ENCODE measurements at regions not wholly inside any gene's neighbourhood (a gene's known extent, or its start where the extent isn't known, plus 50 kb on each side); places are given as distances from the start of the nearest gene placed in this dataset.

DNA sequence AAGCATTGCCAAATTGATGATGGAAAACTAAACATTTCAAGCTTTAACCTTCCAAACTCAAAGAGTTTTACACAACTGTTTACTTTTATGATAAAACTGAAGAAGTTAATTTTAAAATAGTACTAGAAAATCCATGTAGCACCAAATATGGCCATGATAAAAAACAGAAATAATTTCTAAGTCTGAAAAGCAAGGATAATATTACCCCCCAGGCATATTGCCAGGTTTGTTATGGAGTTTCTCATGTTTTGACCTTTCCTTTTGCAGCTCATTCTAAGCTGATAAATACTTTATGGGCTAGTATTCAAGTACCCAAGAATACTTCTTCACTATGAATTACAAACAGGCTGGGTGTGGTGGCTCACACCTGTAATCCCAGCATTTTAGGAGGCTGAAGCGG, 209.9 kb upstream of the ZFP64 start:
- no peak overlapping the region for H3K18ac ChIP-seq (ENCODE audit: extremely low read depth, low read length)
- no peaks in the 10 kb centered on the region for H3K36me3 ChIP-seq (ENCODE audit: control insufficient read depth in 2 of 4, insufficient read depth in 4 of 4, low read length in 3 of 4)
- no peak overlapping the region for H3K9ac ChIP-seq (replicated peaks in 1 of 4; ENCODE audit: extremely low read depth in 1 of 4, low read depth in 3 of 4, low read length in 3 of 4)
- no peak overlapping the region for H2BK120ac ChIP-seq (replicated peaks; ENCODE audit: low read depth, low read length)
- no peak overlapping the region for H2AK5ac ChIP-seq (ENCODE audit: low read depth, low read length)
- ChIA-PET CTCF (ENCODE audit: partially characterized antibody) (interaction anchor here (0.8 kb wide), 1 partner anchor 15 kb away, joined by 3 read pairs; no protein-coding TSS in a partner anchor), POLR2A (ENCODE audit: partially characterized antibody) (interaction anchor here (0.6 kb wide), 1 partner anchor 157 kb away, joined by 3 read pairs; no protein-coding TSS in a partner anchor)
- no peak overlapping the region for H2AFZ ChIP-seq (ENCODE audit: low read length)
- H2BK15ac ChIP-seq (ENCODE audit: low read length): no peak overlapping the region
- TF ChIP-seq TAF7 (optimal IDR thresholded peaks at IDR 0.05; ENCODE audit: borderline replicate concordance, low read depth, low read length) (no peak), TAF1 (IDR thresholded peaks at IDR 0.05; ENCODE audit: low read depth, low read length) (no peak), SIRT6 (IDR thresholded peaks at IDR 0.05; ENCODE audit: low read length) (no peak), RAD21 (IDR thresholded peaks at IDR 0.05 in 1 of 2, conservative IDR thresholded peaks at IDR 0.05 in 1 of 2; ENCODE audit: low read depth in 2 of 2, low read length in 2 of 2) (no peak), BACH1 (IDR thresholded peaks at IDR 0.05; ENCODE audit: low read length) (no peak)
- TF ChIP-seq, protein P1, sequence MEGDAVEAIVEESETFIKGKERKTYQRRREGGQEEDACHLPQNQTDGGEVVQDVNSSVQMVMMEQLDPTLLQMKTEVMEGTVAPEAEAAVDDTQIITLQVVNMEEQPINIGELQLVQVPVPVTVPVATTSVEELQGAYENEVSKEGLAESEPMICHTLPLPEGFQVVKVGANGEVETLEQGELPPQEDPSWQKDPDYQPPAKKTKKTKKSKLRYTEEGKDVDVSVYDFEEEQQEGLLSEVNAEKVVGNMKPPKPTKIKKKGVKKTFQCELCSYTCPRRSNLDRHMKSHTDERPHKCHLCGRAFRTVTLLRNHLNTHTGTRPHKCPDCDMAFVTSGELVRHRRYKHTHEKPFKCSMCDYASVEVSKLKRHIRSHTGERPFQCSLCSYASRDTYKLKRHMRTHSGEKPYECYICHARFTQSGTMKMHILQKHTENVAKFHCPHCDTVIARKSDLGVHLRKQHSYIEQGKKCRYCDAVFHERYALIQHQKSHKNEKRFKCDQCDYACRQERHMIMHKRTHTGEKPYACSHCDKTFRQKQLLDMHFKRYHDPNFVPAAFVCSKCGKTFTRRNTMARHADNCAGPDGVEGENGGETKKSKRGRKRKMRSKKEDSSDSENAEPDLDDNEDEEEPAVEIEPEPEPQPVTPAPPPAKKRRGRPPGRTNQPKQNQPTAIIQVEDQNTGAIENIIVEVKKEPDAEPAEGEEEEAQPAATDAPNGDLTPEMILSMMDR (IDR thresholded peaks at IDR 0.05; ENCODE audit: control extremely low read depth in 1 of 3, insufficient read depth in 1 of 3, low read depth in 1 of 3, low read length in 3 of 3): no peak
- H3K23ac ChIP-seq (ENCODE audit: insufficient read length): no peak overlapping the region
- no peak overlapping the region for H4K91ac ChIP-seq (replicated peaks; ENCODE audit: insufficient read length, low read length)
- no peak for DNase-seq (ENCODE audit: low read depth in 1 of 2, low spot score in 2 of 2)
- H3K56ac ChIP-seq (replicated peaks; ENCODE audit: insufficient read length, low read depth, low read length): no peak overlapping the region
- H2BK5ac ChIP-seq (ENCODE audit: low read depth, low read length): no peak overlapping the region
- no peak overlapping the region for H3K14ac ChIP-seq (ENCODE audit: insufficient read length)
- H3K9me3 ChIP-seq (ENCODE audit: insufficient read depth in 2 of 2, low read depth in 1 of 2, low read length in 1 of 2): no peaks in the 10 kb centered on the region
- H3K4ac ChIP-seq (replicated peaks; ENCODE audit: insufficient read length, low read depth, low read length): no peak overlapping the region
- H4K8ac ChIP-seq (ENCODE audit: extremely low read depth, insufficient read depth, low read length): no peak overlapping the region
- no peak overlapping the region for H2BK12ac ChIP-seq (ENCODE audit: low read depth, low read length)
- no peaks in the 10 kb centered on the region for H3K79me2 ChIP-seq (ENCODE audit: control insufficient read depth in 1 of 2, insufficient read depth in 2 of 2, low read length in 2 of 2)
- H3K4me1 ChIP-seq (replicated peaks in 1 of 4; ENCODE audit: control insufficient read depth in 3 of 4, insufficient read depth in 4 of 4, low read length in 3 of 4): no peaks in the 10 kb centered on the region
- no peak overlapping the region for H3K4me3 ChIP-seq (ENCODE audit: extremely low read depth in 1 of 4, insufficient read depth in 2 of 4, low read depth in 3 of 4, low read length in 4 of 4)
- no peak overlapping the region for H3K4me2 ChIP-seq (ENCODE audit: insufficient read depth in 1 of 2, low read depth in 2 of 2, low read length in 2 of 2)
- H3K79me1 ChIP-seq (ENCODE audit: low read depth, low read length): no peaks in the 10 kb centered on the region
- H4K20me1 ChIP-seq (replicated peaks in 1 of 2; ENCODE audit: control insufficient read depth in 1 of 2, insufficient read depth in 2 of 2, low read length in 2 of 2): no peaks in the 10 kb centered on the region
- no peak overlapping the region for H3K27ac ChIP-seq (ENCODE audit: low read depth, low read length)
- H3K27me3 ChIP-seq (replicated peaks in 1 of 4; ENCODE audit: control insufficient read depth in 3 of 4, extremely low read depth in 1 of 4, insufficient read depth in 3 of 4, low read length in 3 of 4): no peaks in the 10 kb centered on the region
- H3K23me2 ChIP-seq (ENCODE audit: low read depth, low read length): no peaks in the 10 kb centered on the region
- H4K5ac ChIP-seq (ENCODE audit: insufficient read length, low read depth, low read length): no peak overlapping the region
- FAIRE-seq: no peak
- 88% methylated on average over 1 of the region's 1 CpG; no CpG with 5 or more reads in 1 of the 2 experiments for WGBS, 2 experiments (ENCODE audit: extremely low coverage in 1 of 2, insufficient coverage in 1 of 2, insufficient read length in 1 of 2, insufficient replicate concordance in 2 of 2, low coverage in 1 of 2, low lambda C conversion rate in 2 of 2, missing lambda C conversion rate in 1 of 2)
- H2BK20ac ChIP-seq (ENCODE audit: low read length): no peak overlapping the region

Data from H1 (cell line).